ENCODE measurements at regions not wholly inside any gene's neighbourhood (a gene's known extent, or its start where the extent isn't known, plus 50 kb on each side); places are given as distances from the start of the nearest gene placed in this dataset.

DNA sequence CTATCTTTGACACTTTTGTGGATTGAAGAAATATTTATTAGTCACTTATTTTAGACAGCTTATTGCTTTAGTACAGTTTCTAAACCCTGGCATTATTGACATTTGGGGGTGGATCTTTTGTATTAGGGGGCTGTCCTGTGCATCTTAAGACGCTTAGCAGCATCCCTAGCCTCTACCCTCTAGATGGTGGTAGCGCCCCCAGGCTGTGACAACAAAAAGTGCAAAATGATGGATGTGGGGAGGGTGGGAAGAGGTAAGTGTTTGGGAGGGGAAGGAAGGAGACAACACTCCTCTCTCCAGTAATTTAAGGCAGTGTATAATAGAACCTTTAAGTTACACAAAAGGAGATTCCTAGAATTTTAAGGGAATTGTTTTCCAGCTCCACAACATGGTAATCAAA lies 1210.6 kb downstream of the C4orf33 start:
- no peaks in the 10 kb centered on the region for H3K36me3 ChIP-seq (ENCODE audit: control insufficient read depth in 2 of 2, insufficient read depth in 2 of 2, low read length in 1 of 2)
- H3K4me3 ChIP-seq, result no peak overlapping the region
- no peak for DNase-seq (ENCODE audit: low read depth, low spot score)
- H3K4me2 ChIP-seq (ENCODE audit: control insufficient read depth, insufficient read depth), result no peak overlapping the region
- in situ Hi-C loops (cut with MboI), result loop anchor here (10.0 kb wide), 1 partner anchor 382 kb away; no protein-coding TSS in a partner anchor
- SMC1A ChIA-PET (ENCODE audit: uncharacterized antibody, unreplicated experiment), result interaction anchor here (1.2 kb wide), 1 partner anchor 375 kb away, joined by 3 read pairs; no protein-coding TSS in a partner anchor
- intact Hi-C loops (cut with micrococcal nuclease; ENCODE audit: unreplicated experiment), result no loop called here
- TF ChIP-seq, protein P1, sequence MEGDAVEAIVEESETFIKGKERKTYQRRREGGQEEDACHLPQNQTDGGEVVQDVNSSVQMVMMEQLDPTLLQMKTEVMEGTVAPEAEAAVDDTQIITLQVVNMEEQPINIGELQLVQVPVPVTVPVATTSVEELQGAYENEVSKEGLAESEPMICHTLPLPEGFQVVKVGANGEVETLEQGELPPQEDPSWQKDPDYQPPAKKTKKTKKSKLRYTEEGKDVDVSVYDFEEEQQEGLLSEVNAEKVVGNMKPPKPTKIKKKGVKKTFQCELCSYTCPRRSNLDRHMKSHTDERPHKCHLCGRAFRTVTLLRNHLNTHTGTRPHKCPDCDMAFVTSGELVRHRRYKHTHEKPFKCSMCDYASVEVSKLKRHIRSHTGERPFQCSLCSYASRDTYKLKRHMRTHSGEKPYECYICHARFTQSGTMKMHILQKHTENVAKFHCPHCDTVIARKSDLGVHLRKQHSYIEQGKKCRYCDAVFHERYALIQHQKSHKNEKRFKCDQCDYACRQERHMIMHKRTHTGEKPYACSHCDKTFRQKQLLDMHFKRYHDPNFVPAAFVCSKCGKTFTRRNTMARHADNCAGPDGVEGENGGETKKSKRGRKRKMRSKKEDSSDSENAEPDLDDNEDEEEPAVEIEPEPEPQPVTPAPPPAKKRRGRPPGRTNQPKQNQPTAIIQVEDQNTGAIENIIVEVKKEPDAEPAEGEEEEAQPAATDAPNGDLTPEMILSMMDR (IDR thresholded peaks at IDR 0.05 in 2 of 3, conservative IDR thresholded peaks at IDR 0.05 in 1 of 3; ENCODE audit: control insufficient read depth in 2 of 3, extremely low read depth in 1 of 3, insufficient read depth in 1 of 3, low read depth in 3 of 3, low read length in 3 of 3), result peak in 2 of 3 experiments; percentile 12 to 25; a peak in 1 of 6 replicates
- TF ChIP-seq RAD21 (IDR thresholded peaks at IDR 0.05; ENCODE audit: insufficient read depth, low read depth, low read length), result 0 out of 2 replicates have a peak, but pooled peaks have one; percentile 7
- TF ChIP-seq CBFB (IDR thresholded peaks at IDR 0.05; ENCODE audit: low read depth), result no peak
- ATAC-seq, result peak; percentile 55; the same call in 2 of the 3 replicates
- no peak overlapping the region for H3K9ac ChIP-seq (ENCODE audit: control insufficient read depth, insufficient read depth, low read length)
- RAD21 ChIA-PET (ENCODE audit: unreplicated experiment), result interaction anchor here (1.6 kb wide), 1 partner anchor 380 kb away, joined by 4 read pairs; no protein-coding TSS in a partner anchor
- CTCF ChIA-PET, result interaction anchor here (1.1 to 2.6 kb wide), 3 partner anchors 335 to 379 kb away, joined by 3 to 9 read pairs (median 3); no protein-coding TSS in a partner anchor
- no peaks in the 10 kb centered on the region for H4K20me1 ChIP-seq (ENCODE audit: control insufficient read depth, insufficient read depth)
- FAIRE-seq, result no peak
- H3K27me3 ChIP-seq (replicated peaks in 1 of 2; ENCODE audit: control insufficient read depth in 2 of 2, insufficient read depth in 2 of 2, low read length in 1 of 2), result no peaks in the 10 kb centered on the region
- H3K79me2 ChIP-seq (ENCODE audit: control insufficient read depth, insufficient read depth, low read length), result no peaks in the 10 kb centered on the region
- no peak overlapping the region for H3K27ac ChIP-seq (ENCODE audit: control insufficient read depth, insufficient read depth)
- no peaks in the 10 kb centered on the region for H3K4me1 ChIP-seq (ENCODE audit: control insufficient read depth, insufficient read depth, low read length)
- POLR2A ChIA-PET, result no interaction called here
- H3K9me3 ChIP-seq (replicated peaks; ENCODE audit: control insufficient read depth, insufficient read depth, low read length), result no peaks in the 10 kb centered on the region
- 15% methylated on average over 2 of the region's 2 CpGs for WGBS (ENCODE audit: insufficient coverage, insufficient replicate concordance, low lambda C conversion rate, missing lambda C conversion rate)
- H2AFZ ChIP-seq (ENCODE audit: control insufficient read depth, low read depth, low read length), result no peak overlapping the region
- no TSS peak for BruUV-seq (replicated peaks)

DNA sequence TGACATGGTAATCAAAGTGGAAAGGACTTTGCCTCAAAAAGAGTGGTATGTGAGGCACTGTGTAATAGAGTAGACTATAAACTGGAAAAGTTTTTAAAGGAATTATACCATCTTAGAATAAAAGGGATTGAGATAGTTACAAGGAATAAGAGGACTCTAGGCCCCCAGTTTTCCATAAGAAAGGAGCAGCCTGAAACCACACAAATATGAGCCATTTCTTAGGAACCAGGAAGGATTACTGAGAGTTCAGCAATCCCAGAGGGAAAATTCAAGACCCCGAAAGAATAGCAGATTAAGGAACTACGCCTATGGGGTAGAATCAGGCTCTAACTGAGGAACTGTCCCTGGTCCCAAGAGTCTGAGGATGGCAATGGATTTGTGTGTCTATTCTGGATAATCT lies 1213.3 kb downstream of the C4orf33 start:
- Histone ChIP-seq H3K27ac (ENCODE audit: control insufficient read depth, insufficient read depth) (no peak overlapping the region), H3K36me3 (ENCODE audit: control insufficient read depth in 2 of 2, insufficient read depth in 2 of 2, low read length in 1 of 2) (no peaks in the 10 kb centered on the region), H3K4me3 (no peak overlapping the region), H3K4me2 (ENCODE audit: control insufficient read depth, insufficient read depth) (no peak overlapping the region), H4K20me1 (ENCODE audit: control insufficient read depth, insufficient read depth) (no peaks in the 10 kb centered on the region), H3K79me2 (ENCODE audit: control insufficient read depth, insufficient read depth, low read length) (no peaks in the 10 kb centered on the region), H3K4me1 (ENCODE audit: control insufficient read depth, insufficient read depth, low read length) (no peaks in the 10 kb centered on the region), H2AFZ (ENCODE audit: control insufficient read depth, low read depth, low read length) (no peak overlapping the region), H3K9me3 (replicated peaks; ENCODE audit: control insufficient read depth, insufficient read depth, low read length) (no peaks in the 10 kb centered on the region), H3K27me3 (replicated peaks in 1 of 2; ENCODE audit: control insufficient read depth in 2 of 2, insufficient read depth in 2 of 2, low read length in 1 of 2) (no peaks in the 10 kb centered on the region), H3K9ac (ENCODE audit: control insufficient read depth, insufficient read depth, low read length) (no peak overlapping the region)
- no TSS peak for BruUV-seq (replicated peaks)
- FAIRE-seq (no peak), ATAC-seq (no peak), DNase-seq (ENCODE audit: low read depth, low spot score) (no peak)
- SMC1A ChIA-PET (ENCODE audit: uncharacterized antibody, unreplicated experiment), result no interaction called here
- CTCF ChIA-PET, result no interaction called here
- intact Hi-C loops (cut with micrococcal nuclease; ENCODE audit: unreplicated experiment) (no loop called here), in situ Hi-C loops (cut with MboI) (loop anchor here (10.0 kb wide), 1 partner anchor 384 kb away; no protein-coding TSS in a partner anchor)
- RAD21 ChIA-PET (ENCODE audit: unreplicated experiment), result no interaction called here
- POLR2A ChIA-PET, result no interaction called here
- WGBS (ENCODE audit: insufficient coverage, insufficient replicate concordance, low lambda C conversion rate, missing lambda C conversion rate), result 63% methylated on average over 2 of the region's 2 CpGs
- TF ChIP-seq NFXL1 (IDR thresholded peaks at IDR 0.05; ENCODE audit: borderline replicate concordance) (no peak), POU2F2 (IDR thresholded peaks at IDR 0.05; ENCODE audit: borderline replicate concordance, low read depth, low read length) (no peak), ZNF217 (IDR thresholded peaks at IDR 0.05) (no peak), GATAD2B (conservative IDR thresholded peaks at IDR 0.05; ENCODE audit: low read depth) (no peak), JUND (IDR thresholded peaks at IDR 0.05; ENCODE audit: low read depth, low read length) (no peak), SPI1 (IDR thresholded peaks at IDR 0.05; ENCODE audit: borderline replicate concordance, insufficient read depth, low read depth, low read length) (no peak), RAD51 (IDR thresholded peaks at IDR 0.05) (no peak)
- TF ChIP-seq, protein P2, sequence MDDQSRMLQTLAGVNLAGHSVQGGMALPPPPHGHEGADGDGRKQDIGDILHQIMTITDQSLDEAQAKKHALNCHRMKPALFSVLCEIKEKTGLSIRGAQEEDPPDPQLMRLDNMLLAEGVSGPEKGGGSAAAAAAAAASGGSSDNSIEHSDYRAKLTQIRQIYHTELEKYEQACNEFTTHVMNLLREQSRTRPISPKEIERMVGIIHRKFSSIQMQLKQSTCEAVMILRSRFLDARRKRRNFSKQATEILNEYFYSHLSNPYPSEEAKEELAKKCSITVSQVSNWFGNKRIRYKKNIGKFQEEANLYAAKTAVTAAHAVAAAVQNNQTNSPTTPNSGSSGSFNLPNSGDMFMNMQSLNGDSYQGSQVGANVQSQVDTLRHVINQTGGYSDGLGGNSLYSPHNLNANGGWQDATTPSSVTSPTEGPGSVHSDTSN (IDR thresholded peaks at IDR 0.05; ENCODE audit: insufficient replicate concordance, low read depth, low read length), result no peak
- TF ChIP-seq, protein P3, sequence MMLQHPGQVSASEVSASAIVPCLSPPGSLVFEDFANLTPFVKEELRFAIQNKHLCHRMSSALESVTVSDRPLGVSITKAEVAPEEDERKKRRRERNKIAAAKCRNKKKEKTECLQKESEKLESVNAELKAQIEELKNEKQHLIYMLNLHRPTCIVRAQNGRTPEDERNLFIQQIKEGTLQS (IDR thresholded peaks at IDR 0.05; ENCODE audit: borderline replicate concordance, extremely low read depth, low read depth, low read length), result no peak

Measured in GM12878 (cell line).